Inflammatory macrophage (primary cell): ENCODE measurements at regions not wholly inside any gene's neighbourhood (a gene's known extent, or its start where the extent isn't known, plus 50 kb on each side); places are given as distances from the start of the nearest gene placed in this dataset.
"Not testable (repeated sequence)": the region's sequence is repeated elsewhere in the genome, so short reads cannot be mapped to it uniquely, and the experiment has no call there.

ENCODE experiments used
- DNase-seq, 2 donors: peaks; one replicate each; pipeline ENCODE4 v3.0.0-alpha.2; 2020 to 2022

DNA sequence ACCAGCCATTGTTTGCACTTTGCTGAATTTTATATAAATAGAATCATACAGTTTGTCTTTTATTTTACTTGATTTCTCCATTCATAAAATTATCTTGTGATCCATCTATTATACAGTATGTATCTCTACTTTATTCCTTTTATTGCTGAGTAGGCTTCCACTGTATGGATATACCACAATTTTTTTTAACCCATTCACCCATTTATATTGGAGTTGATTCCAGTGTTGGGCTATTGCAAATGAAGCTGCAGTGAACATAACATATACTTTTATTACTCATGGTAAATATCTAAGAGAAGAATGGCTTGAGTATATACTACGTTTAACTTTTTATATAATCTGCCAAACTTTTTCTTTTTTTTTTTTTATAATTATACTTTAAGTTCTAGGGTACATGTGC, 463.6 kb downstream of the ETNK1 start:
- no peak for DNase-seq

DNA sequence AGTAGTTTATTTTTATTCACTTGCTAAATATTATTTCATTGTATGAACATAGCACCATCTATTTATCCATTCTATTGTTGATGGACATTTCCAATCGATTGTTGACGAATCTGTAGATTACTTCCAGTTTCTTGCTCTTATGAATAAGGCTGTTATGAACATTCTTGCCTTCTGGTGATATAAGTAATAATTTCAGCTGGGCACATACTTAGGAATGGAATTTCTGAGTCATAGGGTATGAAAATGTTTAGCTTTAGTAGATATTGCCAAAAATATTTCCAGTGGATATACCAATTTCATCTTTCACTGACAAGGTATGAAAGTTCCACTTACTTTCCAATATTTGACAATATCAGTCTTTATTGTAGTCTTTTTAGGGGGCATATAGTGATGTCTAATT, 468.5 kb downstream of the ETNK1 start:
- no peak for DNase-seq

GRCh38 chr12:23096321-23096720, 471.4 kb downstream of the ETNK1 start:
- no peak for DNase-seq

DNA sequence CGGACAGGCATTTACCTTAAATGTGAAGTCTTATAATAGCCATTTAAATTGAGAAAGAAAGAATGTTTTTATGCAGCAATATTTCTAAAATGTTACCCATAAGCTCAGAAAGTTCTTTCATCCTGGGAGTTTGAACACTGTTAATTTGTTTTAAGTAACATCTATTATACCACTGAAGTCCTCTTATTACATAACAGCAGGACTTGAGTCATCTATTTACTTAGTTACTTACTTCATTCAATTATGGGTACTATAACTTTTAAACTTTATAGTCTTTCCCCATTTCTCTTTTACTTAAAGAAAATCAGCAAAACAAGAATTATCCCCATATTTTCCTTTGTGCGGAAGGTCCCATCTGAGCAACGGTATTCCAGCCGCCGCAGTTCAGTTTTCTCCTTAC, 473.1 kb downstream of the ETNK1 start:
- no peak for DNase-seq

- no peak for DNase-seq
Observed at GRCh38 chr12:23098517-23098916, 473.5 kb downstream of the ETNK1 start.

- no peak for DNase-seq
Observed at GRCh38 chr12:23099104-23099503, 474.1 kb downstream of the ETNK1 start.

GRCh38 chr12:23099604-23100003, 474.6 kb downstream of the ETNK1 start:
- DNase-seq, result no peak

DNA sequence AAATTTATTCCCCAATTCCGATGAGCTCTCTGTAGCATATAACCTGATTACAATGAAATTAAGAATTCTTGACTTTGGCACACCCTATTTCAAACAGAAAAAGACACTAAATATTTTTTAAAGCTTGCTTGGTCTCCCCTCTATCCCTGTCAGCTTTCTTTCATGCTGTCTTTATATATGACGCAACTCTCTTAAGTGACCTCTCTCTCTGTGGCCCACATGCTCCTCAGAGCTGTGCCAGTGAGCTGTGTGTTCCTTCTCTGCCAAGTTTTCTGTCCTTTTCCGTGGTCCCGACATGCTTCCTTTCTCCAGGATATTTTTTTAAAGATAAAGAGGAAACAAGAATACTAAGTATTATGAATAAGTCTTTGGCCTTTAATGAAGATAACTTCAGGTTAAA, 484.0 kb downstream of the ETNK1 start:
- DNase-seq, result no peak

DNA sequence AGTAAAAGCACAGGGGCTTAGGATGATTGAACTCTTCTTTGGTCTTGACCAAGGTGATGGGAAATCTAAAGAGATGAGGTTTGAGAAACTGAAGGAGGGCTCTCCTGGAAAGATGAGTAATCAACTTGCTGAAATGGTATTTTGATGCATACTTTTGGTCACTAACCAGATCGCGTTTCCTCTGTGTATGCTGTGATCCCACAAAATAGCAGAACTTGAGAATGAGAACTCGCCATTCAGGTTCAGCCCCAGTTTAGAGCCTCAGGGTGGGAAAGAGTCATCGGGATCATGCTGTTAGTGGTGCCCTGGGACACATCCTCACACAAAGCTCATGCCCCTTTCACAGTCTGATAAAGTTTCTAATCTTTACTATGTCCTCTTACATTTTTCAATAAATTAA, 488.8 kb downstream of the ETNK1 start:
- DNase-seq, result no peak

- no peak for DNase-seq
Observed at GRCh38 chr12:23115984-23116383, 491.0 kb downstream of the ETNK1 start.

- DNase-seq, result no peak
Observed at GRCh38 chr12:23126794-23127193, 501.8 kb downstream of the ETNK1 start.

- no peak for DNase-seq
Observed at GRCh38 chr12:23127701-23128100, 502.7 kb downstream of the ETNK1 start.

DNA sequence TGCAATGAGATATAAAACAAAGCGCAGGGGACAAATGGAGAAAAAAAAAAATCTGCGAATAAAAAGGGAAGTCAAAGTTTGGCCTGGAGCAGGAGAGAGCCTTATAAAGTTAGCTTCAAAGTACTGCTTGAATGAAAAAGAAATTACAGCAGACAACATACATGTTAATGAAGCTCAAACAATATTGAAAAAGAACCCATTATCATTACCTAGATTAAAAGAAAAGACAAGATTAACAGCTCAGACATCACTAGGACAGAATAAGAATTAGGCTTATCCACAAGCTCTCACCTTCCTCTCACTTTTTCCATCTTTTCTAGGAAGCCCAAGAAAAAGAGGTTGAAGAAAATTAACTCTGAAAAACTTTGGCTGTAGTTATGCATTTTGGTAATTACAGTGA, 503.5 kb downstream of the ETNK1 start:
- DNase-seq, result no peak

DNA sequence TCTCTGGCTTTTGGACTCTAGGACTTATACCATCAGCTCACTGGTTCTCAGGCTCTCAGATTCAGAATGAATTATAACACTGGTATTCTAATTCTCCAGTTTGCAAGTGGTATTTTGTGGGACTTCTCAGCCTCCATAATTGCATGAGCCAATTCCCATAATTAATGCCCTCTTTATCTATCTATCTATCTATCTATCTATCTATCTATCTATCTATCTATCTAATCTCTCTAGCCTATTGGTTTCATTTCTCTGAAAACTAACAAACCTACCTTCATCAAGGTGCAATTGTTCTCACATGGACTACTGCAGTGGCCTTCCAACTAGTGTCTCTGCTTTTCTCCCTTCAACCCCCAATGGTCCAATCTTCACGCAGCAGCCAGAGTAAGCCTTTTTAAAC, 507.4 kb downstream of the ETNK1 start:
- DNase-seq, result no peak

- peak in 1 of 2 donors; percentile 11 for DNase-seq
Observed at GRCh38 chr12:23133471-23133870, 508.5 kb downstream of the ETNK1 start.

DNA sequence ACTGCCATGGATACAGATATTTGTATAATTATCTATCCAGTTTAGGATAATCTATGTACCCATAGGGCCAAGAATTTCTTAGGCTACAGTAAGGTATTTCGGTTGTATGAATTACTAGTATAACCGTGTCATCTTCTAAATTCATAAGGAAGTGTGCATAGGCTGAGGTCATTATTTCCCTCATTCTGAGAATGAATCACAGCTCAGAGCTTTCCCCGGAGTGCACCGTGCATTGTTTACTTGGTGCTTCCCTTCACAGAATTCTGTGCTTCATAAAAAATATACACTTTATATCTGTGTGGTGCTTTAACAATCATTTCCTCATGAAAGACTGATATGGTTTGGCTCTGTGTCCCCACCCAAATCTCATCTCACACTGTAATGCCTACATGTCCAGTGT, 514.1 kb downstream of the ETNK1 start:
- no peak for DNase-seq

GRCh38 chr12:23140710-23141109, 515.7 kb downstream of the ETNK1 start:
- no peak for DNase-seq

DNA sequence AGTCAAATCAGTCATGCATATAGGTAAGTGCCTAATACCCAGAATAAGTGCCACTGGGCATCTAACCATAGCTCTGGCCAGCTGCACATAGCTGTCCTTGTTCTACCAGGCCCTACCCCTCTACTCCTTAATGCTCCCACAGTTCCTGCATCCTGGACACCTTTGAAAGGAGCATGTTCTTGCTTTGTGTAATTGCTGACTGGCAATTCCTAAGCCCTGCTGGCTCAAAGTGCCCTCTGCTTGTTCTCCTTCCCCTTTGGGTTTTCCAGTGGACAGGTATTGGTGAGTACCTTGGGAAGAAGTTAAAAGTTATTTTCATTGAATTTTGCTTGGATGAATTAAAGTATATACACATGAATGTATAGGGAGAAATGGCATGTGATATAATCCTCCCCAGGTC, 516.4 kb downstream of the ETNK1 start:
- no peak for DNase-seq

GRCh38 chr12:23146070-23146469, 521.1 kb downstream of the ETNK1 start:
- not testable (repeated sequence) for DNase-seq

GRCh38 chr12:23168459-23168858, 543.5 kb downstream of the ETNK1 start:
- no peak for DNase-seq

GRCh38 chr12:23169012-23169695, 544.2 kb downstream of the ETNK1 start:
- no peak for DNase-seq

- no peak for DNase-seq
Observed at GRCh38 chr12:23169696-23170013, 544.7 kb downstream of the ETNK1 start.

DNA sequence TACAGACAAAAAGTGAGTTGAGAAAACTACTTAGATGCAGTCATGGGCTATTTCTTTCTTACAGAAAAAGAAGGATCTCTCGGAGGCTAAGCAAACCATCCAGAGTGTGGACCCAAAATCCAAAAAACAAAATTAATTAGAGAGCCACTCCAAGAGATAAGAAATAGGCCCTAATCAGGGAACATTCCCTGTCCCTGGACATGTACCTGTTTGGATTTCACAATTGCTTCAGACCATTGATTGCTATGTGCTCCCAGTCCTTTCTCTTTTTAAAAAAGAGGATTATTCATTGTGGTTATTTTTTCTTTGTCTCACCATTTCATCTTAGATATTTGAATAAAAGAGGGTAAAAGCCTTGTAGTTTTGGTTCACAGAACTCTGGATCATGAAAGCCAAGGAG, 549.9 kb downstream of the ETNK1 start:
- no peak for DNase-seq

DNA sequence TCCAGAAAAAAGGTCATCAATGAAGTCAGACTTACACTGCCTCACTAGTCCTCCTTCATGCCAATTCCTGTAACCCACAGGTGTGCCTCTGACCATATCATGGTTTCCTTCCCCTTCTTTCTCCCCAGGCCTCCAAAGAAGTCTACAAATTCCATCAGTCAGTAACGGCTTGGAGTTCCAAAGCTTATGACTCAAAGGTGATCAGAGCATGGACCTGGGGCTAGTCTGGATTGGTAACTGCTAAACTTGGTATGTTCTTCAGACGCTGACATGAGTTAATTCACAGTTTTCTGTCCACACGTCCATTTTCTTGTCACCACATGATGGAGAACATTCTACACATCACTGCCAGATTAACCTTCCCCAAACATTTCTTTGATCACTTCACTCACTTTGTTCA, 560.4 kb downstream of the ETNK1 start:
- DNase-seq, result no peak

DNA sequence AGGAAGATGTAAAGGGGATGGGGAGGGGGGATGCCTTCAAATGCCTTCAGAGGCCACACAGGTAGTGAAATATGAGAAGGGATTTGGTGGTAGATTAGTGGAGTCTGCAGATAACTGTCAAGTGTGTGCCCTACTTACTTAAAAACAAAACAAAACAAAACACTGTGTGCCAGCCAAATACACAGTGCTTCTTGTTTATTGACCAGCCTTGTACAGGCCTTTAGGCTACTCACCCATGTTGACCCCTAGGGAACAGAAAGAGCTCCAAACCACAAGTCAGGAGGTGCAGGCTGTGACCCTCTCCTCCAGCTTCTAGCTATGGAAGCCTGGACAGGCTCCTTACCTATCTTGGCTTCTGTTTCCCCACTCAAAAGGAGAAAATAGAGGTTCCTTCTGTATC, 562.0 kb downstream of the ETNK1 start:
- no peak for DNase-seq

- no peak for DNase-seq
Observed at GRCh38 chr12:23193552-23193951, 568.6 kb downstream of the ETNK1 start.
